OCI-LY7 (cell line): ENCODE measurements at regions not wholly inside any gene's neighbourhood (a gene's known extent, or its start where the extent isn't known, plus 50 kb on each side); places are given as distances from the start of the nearest gene placed in this dataset.

ENCODE experiments used
- BruUV-seq: library from RNA; stranded (reverse); fragments of 400-500 nt; replicated peaks from 2 replicates; lab custom pipeline; 2021; lab: Mats Ljungman, UMichigan
- CTCF ChIA-PET: fragments of 300-600 bp; sonication (Branson Sonifier 250); formaldehyde crosslinking; loops from one replicate; lab custom pipeline; 2022; ENCODE audit warnings: antibody characterized with exemption; ENCODE audit not compliant: unreplicated experiment; lab: Charles Lee
- POLR2A ChIA-PET: fragments of 300-600 bp; sonication (Branson Sonifier 250); formaldehyde crosslinking; loops from one replicate; lab custom pipeline; 2022; ENCODE audit warnings: antibody characterized with exemption; lab: Charles Lee
- DNase-seq: peaks from one replicate; pipeline ENCODE4 v3.0.0-alpha.2; 2015; ENCODE audit warnings: low spot score
- H2AFZ ChIP-seq: fragments of 200-600 bp; sonication (generic), shearing (Covaris generic); 2 replicates; pipeline ENCODE4 v1.6.1; 2014; ENCODE audit warnings: mild to moderate bottlenecking, antibody characterized with exemption, low read length, moderate library complexity
- H3K27ac ChIP-seq: fragments of 200-600 bp; sonication (generic); 2 replicates; pipeline ENCODE4 v1.5.1; 2014; ENCODE audit warnings: mixed run types, low read depth, mild to moderate bottlenecking, moderate library complexity, low read length, inconsistent platforms; ENCODE audit not compliant: poor library complexity, severe bottlenecking
- H3K36me3 ChIP-seq: fragments of 200-600 bp; sonication (generic); 2 replicates; pipeline ENCODE4 v1.6.1; 2014; ENCODE audit warnings: mild to moderate bottlenecking, antibody characterized with exemption, low read length, moderate library complexity, mixed read lengths; ENCODE audit not compliant: insufficient read depth
- H3K4me1 ChIP-seq: fragments of 200-600 bp; sonication (generic); 2 replicates; pipeline ENCODE4 v1.5.1; 2014; ENCODE audit warnings: mild to moderate bottlenecking, low read length; ENCODE audit not compliant: insufficient read depth, poor library complexity, severe bottlenecking
- H3K4me2 ChIP-seq: fragments of 200-600 bp; sonication (generic); 2 replicates; pipeline ENCODE4 v1.6.1; 2014; ENCODE audit warnings: mild to moderate bottlenecking, low read length
- H3K4me3 ChIP-seq: fragments of 200-600 bp; sonication (generic); 2 replicates; pipeline ENCODE4 v1.5.1; 2014; ENCODE audit warnings: mild to moderate bottlenecking, low read depth, low read length; ENCODE audit not compliant: poor library complexity, severe bottlenecking
- H3K79me2 ChIP-seq: fragments of 200-600 bp; sonication (generic); 2 replicates; pipeline ENCODE4 v1.6.1; 2016; ENCODE audit warnings: low read depth, mild to moderate bottlenecking, low read length, moderate library complexity, mixed read lengths; ENCODE audit not compliant: insufficient read depth
- H3K9me2 ChIP-seq: fragments of 200-600 bp; sonication (generic); 2 replicates; pipeline ENCODE4 v1.6.1; 2016; ENCODE audit warnings: mild to moderate bottlenecking, low read length, mixed read lengths; ENCODE audit not compliant: insufficient read depth
- H3K9me3 ChIP-seq: fragments of 200-600 bp; sonication (generic); 2 replicates; pipeline ENCODE4 v1.6.1; 2014; ENCODE audit warnings: mild to moderate bottlenecking, mixed run types, low read length, mixed read lengths
- H4K20me1 ChIP-seq: fragments of 200-600 bp; sonication (generic); 2 replicates; pipeline ENCODE4 v1.6.1; 2014; ENCODE audit warnings: mild to moderate bottlenecking, antibody characterized with exemption, low read length, moderate library complexity, mixed read lengths; ENCODE audit not compliant: insufficient read depth
- EZH2phosphoT487 ChIP-seq: fragments of 200-600 bp; sonication (generic); IDR thresholded peaks from 2 replicates; pipeline ENCODE4 v1.6.1; 2018; ENCODE audit warnings: low read depth, borderline replicate concordance, mild to moderate bottlenecking, mixed run types, antibody characterized with exemption, low read length, moderate library complexity, mixed read lengths
- intact Hi-C: fragments of 100-400 bp; cut with micrococcal nuclease; formaldehyde crosslinking; loops from one replicate; pipeline ENCODE4 v1.10.0; 2022; ENCODE audit not compliant: unreplicated experiment
- TF ChIP-seq, protein P1 (sequence below): fragments of 200-600 bp; sonication (generic); conservative IDR thresholded peaks from 2 replicates; pipeline ENCODE4 v1.5.1; 2014; ENCODE audit warnings: mild to moderate bottlenecking, antibody characterized with exemption, low read length, moderate library complexity, mixed read lengths

DNA sequence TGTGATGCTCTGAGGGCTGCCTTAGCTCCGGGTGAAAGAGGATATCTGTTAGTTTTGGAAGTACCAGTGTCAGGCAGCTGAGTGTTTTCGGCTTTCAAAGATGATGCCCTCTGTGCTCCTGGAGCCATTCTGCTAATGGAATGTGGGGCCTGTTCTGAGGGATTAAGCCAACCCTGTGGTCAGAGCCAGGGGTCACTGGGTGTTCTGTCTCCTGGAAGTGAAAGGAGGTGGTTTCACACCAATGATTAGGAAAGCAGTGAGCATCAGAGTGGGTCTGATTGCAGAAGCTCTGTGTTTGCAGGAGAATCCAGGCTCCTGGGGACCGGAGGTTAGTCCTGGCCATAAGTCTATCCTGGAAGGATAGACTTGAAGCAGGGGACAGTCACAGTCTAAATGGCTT is 94.6 kb downstream of the UQCRFS1 start:
- no peaks in the 10 kb centered on the region for H3K9me2 ChIP-seq
- H3K36me3 ChIP-seq = no peaks in the 10 kb centered on the region
- no peak for TF ChIP-seq EZH2phosphoT487
- TF ChIP-seq, protein P1, sequence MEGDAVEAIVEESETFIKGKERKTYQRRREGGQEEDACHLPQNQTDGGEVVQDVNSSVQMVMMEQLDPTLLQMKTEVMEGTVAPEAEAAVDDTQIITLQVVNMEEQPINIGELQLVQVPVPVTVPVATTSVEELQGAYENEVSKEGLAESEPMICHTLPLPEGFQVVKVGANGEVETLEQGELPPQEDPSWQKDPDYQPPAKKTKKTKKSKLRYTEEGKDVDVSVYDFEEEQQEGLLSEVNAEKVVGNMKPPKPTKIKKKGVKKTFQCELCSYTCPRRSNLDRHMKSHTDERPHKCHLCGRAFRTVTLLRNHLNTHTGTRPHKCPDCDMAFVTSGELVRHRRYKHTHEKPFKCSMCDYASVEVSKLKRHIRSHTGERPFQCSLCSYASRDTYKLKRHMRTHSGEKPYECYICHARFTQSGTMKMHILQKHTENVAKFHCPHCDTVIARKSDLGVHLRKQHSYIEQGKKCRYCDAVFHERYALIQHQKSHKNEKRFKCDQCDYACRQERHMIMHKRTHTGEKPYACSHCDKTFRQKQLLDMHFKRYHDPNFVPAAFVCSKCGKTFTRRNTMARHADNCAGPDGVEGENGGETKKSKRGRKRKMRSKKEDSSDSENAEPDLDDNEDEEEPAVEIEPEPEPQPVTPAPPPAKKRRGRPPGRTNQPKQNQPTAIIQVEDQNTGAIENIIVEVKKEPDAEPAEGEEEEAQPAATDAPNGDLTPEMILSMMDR = no peak
- no peak for DNase-seq
- H3K4me2 ChIP-seq = no peak overlapping the region
- no peak overlapping the region for H3K4me3 ChIP-seq
- CTCF ChIA-PET = no interaction called here
- no peaks in the 10 kb centered on the region for H4K20me1 ChIP-seq
- intact Hi-C loops = no loop called here
- H3K4me1 ChIP-seq = no peaks in the 10 kb centered on the region
- POLR2A ChIA-PET = no interaction called here
- H3K9me3 ChIP-seq = no peaks in the 10 kb centered on the region
- no peak overlapping the region for H2AFZ ChIP-seq
- no TSS peak for BruUV-seq
- no peak overlapping the region for H3K27ac ChIP-seq
- H3K79me2 ChIP-seq = no peaks in the 10 kb centered on the region

DNA sequence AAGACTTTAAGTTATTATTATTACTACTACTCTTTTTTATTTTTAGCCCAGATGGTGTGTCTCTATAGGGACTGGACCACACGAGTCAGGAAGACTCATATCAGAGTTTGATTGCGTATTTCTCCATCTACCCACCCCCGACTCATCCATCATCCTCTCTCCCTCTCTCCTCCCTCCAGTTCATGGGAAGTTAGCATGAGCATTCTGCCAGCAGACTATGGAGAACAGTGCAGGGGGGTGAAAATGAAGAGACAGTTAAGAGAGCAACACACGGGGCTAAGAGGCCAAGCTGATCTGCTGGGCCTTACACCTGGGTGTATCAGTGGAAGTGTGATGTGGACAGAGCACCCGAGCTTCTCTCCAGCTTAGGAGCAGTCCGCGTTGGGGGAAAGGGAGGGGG is 95.0 kb downstream of the UQCRFS1 start:
- no peaks in the 10 kb centered on the region for H3K9me2 ChIP-seq
- no peak for DNase-seq
- H3K4me3 ChIP-seq = no peak overlapping the region
- ChIA-PET CTCF (no interaction called here), POLR2A (no interaction called here)
- no peak overlapping the region for H3K4me2 ChIP-seq
- H4K20me1 ChIP-seq = no peaks in the 10 kb centered on the region
- no peak overlapping the region for H3K27ac ChIP-seq
- intact Hi-C loops = no loop called here
- BruUV-seq = no TSS peak
- H2AFZ ChIP-seq = no peak overlapping the region
- H3K36me3 ChIP-seq = no peaks in the 10 kb centered on the region
- H3K79me2 ChIP-seq = no peaks in the 10 kb centered on the region
- TF ChIP-seq, protein P1 = no peak
- no peak for TF ChIP-seq EZH2phosphoT487
- no peaks in the 10 kb centered on the region for H3K4me1 ChIP-seq
- no peaks in the 10 kb centered on the region for H3K9me3 ChIP-seq

DNA sequence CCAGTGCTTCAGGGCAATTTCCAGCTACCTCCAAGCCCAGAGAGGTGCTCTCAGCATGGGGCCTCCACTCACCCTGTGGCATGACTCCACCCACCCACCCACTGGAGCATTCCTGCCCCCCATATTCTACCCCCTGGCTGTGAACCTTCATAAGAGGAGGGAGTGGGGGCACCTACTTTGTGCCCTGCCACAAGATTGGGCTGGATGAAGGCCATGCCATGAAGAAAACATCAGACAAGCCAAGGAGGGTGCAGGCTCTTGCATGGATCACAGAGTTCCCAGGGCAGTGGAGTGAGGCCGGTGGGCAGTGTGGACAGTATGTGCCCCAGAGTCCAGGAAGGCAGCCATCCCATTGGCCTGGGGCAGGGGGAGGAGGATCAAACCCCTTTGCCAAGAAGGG is 97.8 kb downstream of the UQCRFS1 start:
- no peaks in the 10 kb centered on the region for H3K9me3 ChIP-seq
- H3K79me2 ChIP-seq = no peaks in the 10 kb centered on the region
- H3K4me2 ChIP-seq = no peak overlapping the region
- CTCF ChIA-PET = no interaction called here
- no peak for TF ChIP-seq EZH2phosphoT487
- TF ChIP-seq, protein P1 = no peak
- no peaks in the 10 kb centered on the region for H3K36me3 ChIP-seq
- DNase-seq = no peak
- no peaks in the 10 kb centered on the region for H3K4me1 ChIP-seq
- POLR2A ChIA-PET = no interaction called here
- BruUV-seq = no TSS peak
- H3K27ac ChIP-seq = no peak overlapping the region
- no peak overlapping the region for H2AFZ ChIP-seq
- intact Hi-C loops = no loop called here
- no peak overlapping the region for H3K4me3 ChIP-seq
- H4K20me1 ChIP-seq = no peaks in the 10 kb centered on the region
- no peaks in the 10 kb centered on the region for H3K9me2 ChIP-seq
